Subcutaneous abdominal adipose tissue (tissue), 5 donors: ENCODE measurements at regions not wholly inside any gene's neighbourhood (a gene's known extent, or its start where the extent isn't known, plus 50 kb on each side); places are given as distances from the start of the nearest gene placed in this dataset.
A peak's percentile ranks its signal among the peaks of the same experiment; 100 is the strongest.
"Not testable (repeated sequence)": the region's sequence is repeated elsewhere in the genome, so short reads cannot be mapped to it uniquely, and the experiment has no call there.

Experiments
- H3K27ac ChIP-seq: one replicate; pipeline ENCODE4 v1.7.0; 2013; ENCODE audit warnings: low read depth, mild to moderate bottlenecking, inconsistent platforms, low read length, moderate library complexity
- H3K27me3 ChIP-seq, 5 donors: one replicate each; pipeline ENCODE4 v1.7.0; 2013; ENCODE audit warnings: low read length in 5 of 5, inconsistent platforms in 1 of 5; ENCODE audit not compliant: control insufficient read depth in 5 of 5, insufficient read depth in 4 of 5
- H3K36me3 ChIP-seq, 5 donors: one replicate each; pipeline ENCODE4 v1.7.0; 2013; ENCODE audit warnings: low read length in 5 of 5; ENCODE audit not compliant: control insufficient read depth in 5 of 5, insufficient read depth in 5 of 5
- H3K4me1 ChIP-seq, 5 donors: one replicate each; pipeline ENCODE4 v1.7.0; 2013; ENCODE audit warnings: low read length in 5 of 5, mild to moderate bottlenecking in 3 of 5, moderate library complexity in 1 of 5; ENCODE audit not compliant: control insufficient read depth in 5 of 5, insufficient read depth in 5 of 5
- H3K4me3 ChIP-seq, 5 donors: one replicate each; pipeline ENCODE4 v1.7.0; 2013; ENCODE audit warnings: low read length in 5 of 5, low read depth in 1 of 5
- H3K9ac ChIP-seq, 5 donors: one replicate each; pipeline ENCODE4 v1.7.0; 2013; ENCODE audit warnings: low read length in 5 of 5, mild to moderate bottlenecking in 4 of 5, moderate library complexity in 3 of 5
- H3K9me3 ChIP-seq, 5 donors: one replicate each; pipeline ENCODE4 v1.7.0; 2013; ENCODE audit warnings: low read length in 5 of 5; ENCODE audit not compliant: control insufficient read depth in 5 of 5
- donor health status: healthy.
- donor health status: healthy.
- donor health status: healthy.
- donor health status: healthy.
- donor health status: healthy.

DNA sequence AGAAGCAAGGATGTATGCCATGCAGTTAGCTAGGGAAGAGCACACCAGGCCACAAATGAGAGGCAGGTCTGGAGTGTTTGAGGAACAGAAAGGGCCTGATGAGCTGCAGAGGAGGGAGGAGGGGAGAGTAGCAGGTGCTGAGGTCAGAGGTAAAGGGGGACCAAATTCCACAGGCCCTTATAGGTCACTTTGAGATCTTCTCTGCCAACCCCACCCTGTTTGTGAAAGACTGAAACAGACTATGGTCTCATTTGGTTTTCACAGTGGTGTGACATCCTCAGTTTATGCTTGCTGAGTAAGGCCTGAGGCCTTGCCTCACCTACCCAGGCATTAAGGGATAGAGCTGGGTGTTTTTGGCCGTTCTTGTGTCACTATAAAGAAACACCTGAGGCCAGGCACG, 187.7 kb upstream of the MYLIP start:
- Histone ChIP-seq H3K27ac (no peak overlapping the region), H3K9me3 (peaks cover 0 to 9% (median 9%) of the 10 kb centered on the region in 5 donors), H3K27me3 (no peaks in the 10 kb centered on the region), H3K9ac (no peak overlapping the region), H3K4me1 (peaks cover 0 to 2% (median 0%) of the 10 kb centered on the region in 5 donors), H3K36me3 (no peaks in the 10 kb centered on the region), H3K4me3 (no peak overlapping the region)

DNA sequence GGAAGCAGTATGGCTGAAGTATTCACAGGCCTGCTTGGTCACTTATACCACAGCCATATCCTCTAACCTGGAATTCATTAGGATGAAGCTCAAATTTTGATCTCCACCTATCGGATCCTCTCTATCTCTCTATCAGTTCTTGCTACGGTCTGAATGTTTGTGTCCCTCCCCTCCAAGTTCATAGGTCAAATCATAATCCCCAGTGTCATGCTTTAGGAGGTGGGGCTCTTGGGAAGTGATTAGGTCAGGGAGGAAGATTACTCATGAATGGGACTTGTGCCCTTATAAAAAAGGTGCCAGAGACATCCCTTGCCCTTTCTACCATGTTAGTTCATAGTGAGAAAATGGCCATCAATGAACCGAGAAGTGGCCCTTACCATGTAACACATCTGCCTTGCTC, 190.8 kb upstream of the MYLIP start:
- Histone ChIP-seq H3K4me3 (no peak overlapping the region), H3K27me3 (no peaks in the 10 kb centered on the region), H3K36me3 (no peaks in the 10 kb centered on the region), H3K27ac (no peak overlapping the region), H3K4me1 (peaks cover 0 to 6% (median 0%) of the 10 kb centered on the region in 5 donors), H3K9me3 (peaks cover 0 to 9% (median 9%) of the 10 kb centered on the region in 5 donors), H3K9ac (no peak overlapping the region)

DNA sequence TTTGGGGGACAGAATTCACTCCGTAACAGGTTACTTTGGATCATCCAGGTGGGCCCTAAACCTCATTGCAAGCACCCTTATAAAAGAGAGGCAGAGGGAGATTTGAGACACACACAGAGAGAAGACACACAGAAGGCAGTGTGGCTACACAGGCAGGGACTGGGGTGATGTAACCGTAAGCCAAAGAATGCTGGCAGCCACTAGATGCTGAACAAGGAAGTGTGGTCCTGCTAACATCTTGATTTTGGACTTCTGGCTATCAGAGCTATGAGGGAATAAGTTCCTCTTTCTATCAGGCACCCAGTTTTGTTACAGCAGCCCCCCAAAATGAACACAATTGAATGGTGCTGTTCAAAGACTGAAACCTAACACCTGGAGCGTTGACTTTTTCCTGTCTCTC, 191.3 kb upstream of the MYLIP start:
- peaks cover 0 to 6% (median 0%) of the 10 kb centered on the region in 5 donors for H3K4me1 ChIP-seq
- no peak overlapping the region for H3K4me3 ChIP-seq
- H3K27me3 ChIP-seq = no peaks in the 10 kb centered on the region
- no peak overlapping the region for H3K9ac ChIP-seq
- H3K9me3 ChIP-seq = peaks cover 0 to 9% (median 9%) of the 10 kb centered on the region in 5 donors
- H3K27ac ChIP-seq = no peak overlapping the region
- H3K36me3 ChIP-seq = no peaks in the 10 kb centered on the region

DNA sequence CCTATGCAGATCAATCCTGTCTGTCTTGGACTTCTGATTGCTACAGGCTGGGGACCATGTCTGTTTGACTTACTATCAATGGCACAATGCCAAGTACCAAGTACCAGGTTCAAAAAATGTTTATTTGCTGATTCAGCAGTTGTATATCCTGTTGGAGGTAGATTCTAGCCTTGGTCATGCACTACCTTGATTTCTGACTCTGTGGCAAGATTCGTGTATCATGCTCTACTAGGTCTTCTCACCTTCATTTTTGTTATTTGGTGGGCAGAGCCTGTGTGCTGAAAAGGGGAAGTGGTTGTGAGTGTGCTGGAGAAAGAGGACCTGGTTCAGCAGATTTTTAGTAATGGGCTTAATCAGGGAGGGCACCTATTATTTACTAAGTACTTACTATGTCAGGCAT, 192.4 kb upstream of the MYLIP start:
- no peak overlapping the region for H3K9ac ChIP-seq
- H3K4me3 ChIP-seq = no peak overlapping the region
- H3K36me3 ChIP-seq = no peaks in the 10 kb centered on the region
- no peaks in the 10 kb centered on the region for H3K27me3 ChIP-seq
- peaks cover 0 to 9% (median 9%) of the 10 kb centered on the region in 5 donors for H3K9me3 ChIP-seq
- peaks cover 0 to 6% (median 0%) of the 10 kb centered on the region in 5 donors for H3K4me1 ChIP-seq
- H3K27ac ChIP-seq = no peak overlapping the region

DNA sequence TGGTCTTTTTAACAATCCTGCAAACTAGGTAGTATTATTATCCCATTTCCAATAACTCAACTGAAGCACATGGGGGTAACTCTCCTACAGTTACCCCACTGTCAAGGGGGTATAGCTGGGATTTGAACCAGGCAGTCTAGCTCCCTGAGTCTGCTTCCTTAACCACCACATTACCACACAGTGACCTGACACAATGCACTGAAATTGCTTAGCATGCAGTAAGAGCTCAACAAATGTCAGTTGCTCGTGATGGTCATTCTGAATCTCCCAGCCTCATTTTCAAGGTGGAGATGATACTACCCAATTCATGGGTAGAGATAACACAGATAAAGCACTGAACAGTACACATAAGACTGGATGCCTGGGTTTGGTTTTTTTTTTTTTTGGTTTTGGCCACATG, 193.2 kb upstream of the MYLIP start:
- peaks cover 5 to 9% (median 9%) of the 10 kb centered on the region in 5 donors for H3K9me3 ChIP-seq
- H3K36me3 ChIP-seq = no peaks in the 10 kb centered on the region
- no peak overlapping the region for H3K27ac ChIP-seq
- no peak overlapping the region for H3K4me3 ChIP-seq
- no peak overlapping the region for H3K9ac ChIP-seq
- H3K27me3 ChIP-seq = no peaks in the 10 kb centered on the region
- peaks cover 0 to 11% (median 3%) of the 10 kb centered on the region in 5 donors for H3K4me1 ChIP-seq

DNA sequence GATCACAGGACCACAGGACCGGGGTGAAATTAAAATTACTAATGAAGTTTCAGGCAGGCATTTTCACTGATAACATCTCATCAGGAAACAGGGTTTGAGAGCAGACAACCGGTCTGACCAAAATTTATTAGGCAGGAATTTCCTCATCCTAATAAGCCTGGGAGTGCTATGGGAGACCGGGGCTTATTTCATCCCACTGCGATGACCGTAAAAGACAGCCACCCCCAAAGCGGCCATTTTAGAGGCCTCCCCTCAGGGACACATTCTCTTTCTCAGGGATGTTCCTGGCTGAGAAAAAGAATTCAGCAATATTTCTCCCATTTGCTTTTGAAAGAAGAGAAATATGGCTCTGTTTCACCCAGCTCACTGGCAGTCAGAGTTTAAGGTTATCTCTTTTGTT, 197.2 kb upstream of the MYLIP start:
- not testable (repeated sequence) for H3K9me3 ChIP-seq, H3K27ac ChIP-seq, H3K9ac ChIP-seq, H3K4me3 ChIP-seq, H3K36me3 ChIP-seq, H3K27me3 ChIP-seq
- H3K4me1 ChIP-seq = peaks cover 0 to 40% (median 12%) of the 10 kb centered on the region in 5 donors

DNA sequence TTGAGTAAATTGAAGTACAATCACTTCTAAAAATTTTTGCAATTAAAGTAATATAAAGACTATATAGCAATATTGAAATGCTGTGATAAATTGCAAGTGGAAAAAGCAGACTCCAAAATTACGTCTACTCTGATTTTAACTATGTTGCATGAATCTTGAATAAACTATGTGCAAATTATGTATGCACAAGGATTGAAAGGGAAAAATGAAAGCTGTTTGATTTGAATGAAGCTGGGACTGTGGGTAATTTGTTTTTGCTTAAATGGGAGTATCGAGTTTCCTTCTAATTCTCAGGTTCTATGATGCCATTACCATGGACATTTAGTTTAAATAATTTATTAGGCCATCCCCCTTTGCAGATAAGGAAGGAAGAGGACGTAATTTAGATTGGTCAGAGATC, 198.7 kb upstream of the MYLIP start:
- H3K36me3 ChIP-seq = no peaks in the 10 kb centered on the region
- H3K4me3 ChIP-seq = no peak overlapping the region
- peak overlapping the region; percentile 63 for H3K27ac ChIP-seq
- no peaks in the 10 kb centered on the region for H3K27me3 ChIP-seq
- H3K9ac ChIP-seq = no peak overlapping the region
- peaks cover 0 to 40% (median 12%) of the 10 kb centered on the region in 5 donors for H3K4me1 ChIP-seq
- peaks cover 0 to 5% (median 0%) of the 10 kb centered on the region in 5 donors for H3K9me3 ChIP-seq

DNA sequence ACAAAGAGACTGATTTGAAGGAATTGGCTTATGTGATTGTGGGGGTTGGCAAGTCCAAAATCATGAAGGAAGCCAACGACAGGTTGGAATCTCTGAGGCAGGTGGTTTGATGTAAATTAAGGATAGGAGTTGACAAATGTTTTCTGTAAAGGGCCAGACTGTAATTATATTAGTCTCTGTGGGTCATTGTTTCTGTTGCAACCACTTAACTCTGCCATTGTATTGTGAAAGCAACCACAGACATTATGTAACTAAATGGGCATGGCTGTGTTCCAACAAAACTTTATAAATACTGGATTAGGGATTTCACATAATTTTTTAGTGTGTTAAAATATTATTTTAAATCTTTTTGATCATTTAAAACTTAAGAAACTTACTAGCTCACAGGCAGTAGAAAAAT, 199.2 kb upstream of the MYLIP start:
- Histone ChIP-seq H3K27ac (peak overlapping the region; percentile 63), H3K4me3 (peak overlapping the region in 1 of 5 donors; percentile 5), H3K9ac (peak overlapping the region in 1 of 5 donors; percentile 27), H3K36me3 (no peaks in the 10 kb centered on the region), H3K4me1 (peaks cover 0 to 40% (median 12%) of the 10 kb centered on the region in 5 donors), H3K27me3 (no peaks in the 10 kb centered on the region), H3K9me3 (peaks cover 0 to 5% (median 0%) of the 10 kb centered on the region in 5 donors)

DNA sequence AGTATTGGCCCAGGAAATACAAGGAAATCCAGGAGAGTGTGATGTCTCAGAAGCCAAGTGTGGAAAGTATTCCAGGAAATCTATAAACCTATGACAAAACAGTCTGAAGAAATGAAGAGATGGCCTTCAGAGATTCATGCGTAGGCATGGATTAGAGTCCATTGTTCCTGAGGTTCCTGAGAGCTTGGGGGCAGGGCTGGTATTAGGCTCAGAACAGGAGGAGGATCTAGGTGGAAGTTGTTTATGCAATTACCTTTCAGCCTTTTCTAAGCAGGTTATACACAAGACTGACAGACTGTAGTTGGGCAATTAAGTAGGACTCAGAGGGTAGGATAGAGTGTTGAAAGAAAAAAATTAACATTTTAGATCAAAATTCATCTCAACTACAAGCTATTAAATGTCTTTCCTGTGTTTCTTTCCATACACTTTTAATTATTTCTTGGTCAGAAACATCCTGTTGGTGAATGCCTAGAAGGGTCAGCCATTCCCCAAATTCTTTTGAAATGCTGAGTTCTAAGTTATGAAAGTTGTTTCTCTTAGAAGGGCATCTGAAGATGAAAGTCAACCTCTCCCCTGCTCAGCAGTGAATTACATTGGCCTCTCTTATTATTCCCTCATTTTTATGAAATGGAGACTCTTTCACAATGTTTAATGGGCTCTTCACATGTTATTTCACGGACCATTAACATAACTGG, 201.2 kb upstream of the MYLIP start:
- H3K9me3 ChIP-seq = peaks cover 0 to 5% (median 0%) of the 10 kb centered on the region in 5 donors
- no peak overlapping the region for H3K4me3 ChIP-seq
- H3K4me1 ChIP-seq = peaks cover 0 to 38% (median 9%) of the 10 kb centered on the region in 5 donors
- no peak overlapping the region for H3K9ac ChIP-seq
- no peaks in the 10 kb centered on the region for H3K36me3 ChIP-seq
- no peak overlapping the region for H3K27ac ChIP-seq
- no peaks in the 10 kb centered on the region for H3K27me3 ChIP-seq

DNA sequence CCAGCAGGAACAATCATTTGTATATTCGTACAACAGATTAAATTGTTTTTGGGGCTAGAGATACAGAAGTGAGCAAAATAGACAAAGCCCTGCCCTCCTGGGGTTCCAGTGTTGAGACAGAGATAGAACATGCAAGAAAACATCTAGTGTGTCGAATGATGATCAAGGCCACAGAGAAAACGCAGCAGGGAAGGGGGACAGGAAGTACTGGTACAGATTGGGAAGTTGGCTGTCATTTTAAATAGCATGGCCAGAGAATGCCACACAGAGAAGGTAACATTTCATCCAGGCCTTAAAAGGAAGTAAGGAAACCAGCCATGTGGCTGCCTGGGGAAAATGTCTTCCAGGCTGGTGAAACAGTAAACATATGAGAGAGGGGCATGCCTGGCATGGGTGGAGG, 202.6 kb upstream of the MYLIP start:
- no peak overlapping the region for H3K4me3 ChIP-seq
- no peaks in the 10 kb centered on the region for H3K27me3 ChIP-seq
- no peak overlapping the region for H3K27ac ChIP-seq
- no peak overlapping the region for H3K9ac ChIP-seq
- H3K9me3 ChIP-seq = peaks cover 0 to 5% (median 0%) of the 10 kb centered on the region in 5 donors
- peaks cover 0 to 38% (median 9%) of the 10 kb centered on the region in 5 donors for H3K4me1 ChIP-seq
- no peaks in the 10 kb centered on the region for H3K36me3 ChIP-seq
